Gastroesophageal sphincter (tissue), 4 donors: ENCODE measurements at regions not wholly inside any gene's neighbourhood (a gene's known extent, or its start where the extent isn't known, plus 50 kb on each side); places are given as distances from the start of the nearest gene placed in this dataset.
"Not testable (repeated sequence)": the region's sequence is repeated elsewhere in the genome, so short reads cannot be mapped to it uniquely, and the experiment has no call there.

Source experiments
- ATAC-seq: fragments of 150-250 bp; one replicate; pipeline ENCODE4 v1.9.1; 2016; ENCODE audit warnings: mild to moderate bottlenecking, moderate library complexity
- H3K27ac ChIP-seq, 4 donors: fragments of 200-600 bp; sonication (generic) in 3 of 4; 1 replicate in 3 of 4; 2 replicates in 1 of 4; pipeline ENCODE4 v1.5.1; 2016 to 2019
- H3K27me3 ChIP-seq: fragments of 200-600 bp; sonication (generic); one replicate; pipeline ENCODE4 v1.5.1; 2019
- H3K36me3 ChIP-seq, 2 donors: fragments of 200-600 bp; sonication (generic); one replicate each; pipeline ENCODE4 v1.5.1; 2019; ENCODE audit warnings: control low read depth in 1 of 2
- H3K4me1 ChIP-seq, 3 donors: fragments of 200-600 bp; sonication (generic); 1 replicate in 2 of 3; 2 replicates in 1 of 3; pipeline ENCODE4 v1.5.1; 2016 to 2019; ENCODE audit warnings: control low read depth in 2 of 3
- H3K4me3 ChIP-seq, 2 donors: fragments of 200-600 bp; sonication (generic); one replicate each; pipeline ENCODE4 v1.5.1; 2019; ENCODE audit warnings: mild to moderate bottlenecking in 1 of 2, moderate library complexity in 1 of 2
- H3K9me3 ChIP-seq, 3 donors: fragments of 200-600 bp; sonication (generic); one replicate each; pipeline ENCODE4 v1.5.1; 2017 to 2019; ENCODE audit warnings: control low read depth in 2 of 3
- CTCF ChIP-seq, 4 experiments: fragments of 200-600 bp in 2 of 4; fragments of 450-650 bp in 2 of 4; sonication (generic) in 1 of 4; IDR thresholded peaks; one replicate each; pipeline ENCODE4 v1.5.1; 2017 to 2019; ENCODE audit warnings: antibody characterized with exemption in 4 of 4, mild to moderate bottlenecking in 2 of 4, moderate library complexity in 2 of 4
- EP300 ChIP-seq: sonication (generic); formaldehyde crosslinking; IDR thresholded peaks from one replicate; pipeline ENCODE4 v1.6.1; 2017; ENCODE audit warnings: antibody characterized with exemption, mild to moderate bottlenecking
- POLR2A ChIP-seq, 2 donors: fragments of 450-650 bp; IDR thresholded peaks; one replicate each; pipeline ENCODE4 v1.6.1; 2017; ENCODE audit warnings: antibody characterized with exemption in 2 of 2, mild to moderate bottlenecking in 2 of 2, moderate library complexity in 1 of 2
- POLR2AphosphoS5 ChIP-seq: sonication (generic); formaldehyde crosslinking; IDR thresholded peaks from one replicate; pipeline ENCODE4 v1.6.1; 2017; ENCODE audit warnings: antibody characterized with exemption
- WGBS, 2 donors: methylation state at CpG; one replicate each; pipeline ENCODE4 v1.1.5; 2018; ENCODE audit warnings: low coverage in 1 of 2; 5-methylcytosine and 5-hydroxymethylcytosine counted together

GRCh38 chr4:16411501-16412085 is 185.3 kb upstream of the TAPT1 start:
- Histone ChIP-seq H3K27ac (no peak overlapping the region), H3K4me3 (no peak overlapping the region), H3K4me1 (no peaks in the 10 kb centered on the region), H3K27me3 (no peaks in the 10 kb centered on the region), H3K9me3 (no peaks in the 10 kb centered on the region), H3K36me3 (no peaks in the 10 kb centered on the region)
- TF ChIP-seq POLR2A (IDR thresholded peaks at IDR 0.05) (no peak), POLR2AphosphoS5 (no peak), EP300 (no peak), CTCF (IDR thresholded peaks at IDR 0.05) (no peak)
- 63 to 77% methylated on average over 3 to 4 of the region's 4 CpGs for WGBS, 2 donors
- ATAC-seq: no peak

- not testable (repeated sequence) for H3K27me3 ChIP-seq, H3K9me3 ChIP-seq, H3K36me3 ChIP-seq, H3K27ac ChIP-seq, ATAC-seq, H3K4me1 ChIP-seq, H3K4me3 ChIP-seq
- no CpG with 5 or more reads among the region's 32 CpGs for WGBS, 2 donors
Observed at GRCh38 chr4:16393216-16393615, 166.9 kb upstream of the TAPT1 start.

GRCh38 chr4:16391196-16391595 is 164.9 kb upstream of the TAPT1 start:
- TF ChIP-seq POLR2A (IDR thresholded peaks at IDR 0.05) (no peak), POLR2AphosphoS5 (no peak), EP300 (no peak), CTCF (IDR thresholded peaks at IDR 0.05) (no peak)
- Histone ChIP-seq H3K27ac (no peak overlapping the region), H3K36me3 (no peaks in the 10 kb centered on the region), H3K9me3 (no peaks in the 10 kb centered on the region), H3K27me3 (peaks cover 4% of the 10 kb centered on the region), H3K4me3 (no peak overlapping the region), H3K4me1 (no peaks in the 10 kb centered on the region)
- ATAC-seq: no peak
- 71 to 89% methylated on average over 2 to 3 of the region's 3 CpGs for WGBS, 2 donors

GRCh38 chr4:16387448-16387847 is 161.2 kb upstream of the TAPT1 start:
- Histone ChIP-seq H3K4me3 (no peak overlapping the region), H3K36me3 (no peaks in the 10 kb centered on the region), H3K4me1 (no peaks in the 10 kb centered on the region), H3K27me3 (peaks cover 4% of the 10 kb centered on the region), H3K27ac (no peak overlapping the region), H3K9me3 (no peaks in the 10 kb centered on the region)
- ATAC-seq: no peak
- TF ChIP-seq CTCF (IDR thresholded peaks at IDR 0.05) (no peak), POLR2A (IDR thresholded peaks at IDR 0.05) (no peak), EP300 (no peak), POLR2AphosphoS5 (no peak)
- WGBS, 2 donors: 88 to 100% methylated on average over 1 of the region's 1 CpG

- no peak for ATAC-seq
- no peak for TF ChIP-seq CTCF (IDR thresholded peaks at IDR 0.05)
Observed at GRCh38 chr4:16386711-16387320, 160.5 kb upstream of the TAPT1 start.

More at GRCh38 chr4:16386711-16387320, 160.5 kb upstream of the TAPT1 start:
- H3K4me3 ChIP-seq: no peak overlapping the region
- no peak overlapping the region for H3K27ac ChIP-seq
- H3K27me3 ChIP-seq: peaks cover 3% of the 10 kb centered on the region
- H3K4me1 ChIP-seq: no peaks in the 10 kb centered on the region
- H3K9me3 ChIP-seq: no peaks in the 10 kb centered on the region
- H3K36me3 ChIP-seq: no peaks in the 10 kb centered on the region
